ENCODE measurements at regions not wholly inside any gene's neighbourhood (a gene's known extent, or its start where the extent isn't known, plus 50 kb on each side); places are given as distances from the start of the nearest gene placed in this dataset.
A peak's percentile ranks its signal among the peaks of the same experiment; 100 is the strongest.

- no peak for TF ChIP-seq EGR1 (IDR thresholded peaks at IDR 0.05)
- TF ChIP-seq REST (IDR thresholded peaks at IDR 0.05; ENCODE audit: low read depth) = no peak
- no peak for TF ChIP-seq MAX (IDR thresholded peaks at IDR 0.05)
- TF ChIP-seq FOXM1 (IDR thresholded peaks at IDR 0.05; ENCODE audit: borderline replicate concordance, low read depth) = no peak
- TF ChIP-seq NFIC (IDR thresholded peaks at IDR 0.05) = no peak
- TF ChIP-seq TAF1 (IDR thresholded peaks at IDR 0.05; ENCODE audit: low read depth) = no peak
- no peak for TF ChIP-seq RAD21 (IDR thresholded peaks at IDR 0.05; ENCODE audit: low read depth)
- TF ChIP-seq EP300 (IDR thresholded peaks at IDR 0.05; ENCODE audit: borderline replicate concordance) = no peak
- TF ChIP-seq USF1 (IDR thresholded peaks at IDR 0.05) = peak; percentile 54
- TF ChIP-seq CREB1 (IDR thresholded peaks at IDR 0.05; ENCODE audit: low read depth) = no peak
- no peak for TF ChIP-seq YY1 (IDR thresholded peaks at IDR 0.05; ENCODE audit: low read depth)
- no peak for TF ChIP-seq CEBPB (IDR thresholded peaks at IDR 0.05)
- no peak for TF ChIP-seq TCF12 (IDR thresholded peaks at IDR 0.05; ENCODE audit: low read depth)
- no peak for TF ChIP-seq TEAD4 (IDR thresholded peaks at IDR 0.05)
These were observed 122.0 kb downstream of the BOD1 start for GRCh38 chr5:173494446-173494845.
